ENCODE measurements at regions not wholly inside any gene's neighbourhood (a gene's known extent, or its start where the extent isn't known, plus 50 kb on each side); places are given as distances from the start of the nearest gene placed in this dataset.

DNA sequence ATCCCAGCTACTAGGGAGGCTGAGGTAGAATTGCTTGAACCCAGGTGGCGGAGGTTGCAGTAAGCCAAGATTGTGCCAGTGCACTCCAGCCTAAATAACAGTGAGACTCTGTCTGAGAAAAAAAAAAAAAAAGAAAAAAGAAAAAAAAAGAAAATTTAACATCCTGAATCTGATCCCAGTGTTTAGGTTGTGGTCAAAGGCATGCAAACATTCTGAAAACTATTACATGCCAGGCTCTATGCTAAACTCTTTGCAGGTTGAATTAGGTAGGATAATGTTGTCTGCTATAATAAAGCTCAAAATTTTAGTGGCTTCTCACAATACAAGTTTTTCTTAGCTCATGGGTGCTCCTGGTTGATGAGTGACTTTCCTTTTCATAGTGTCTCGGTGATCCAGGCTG, 367.4 kb downstream of the PSAT1 start:
- WGBS (ENCODE audit: insufficient coverage): no CpG with 5 or more reads among the region's 2 CpGs
- Mint-ChIP-seq H3K27ac (no peak overlapping the region), H3K4me3 (no peak overlapping the region), H3K36me3 (no peaks in the 10 kb centered on the region), H3K27me3 (peaks cover 5 to 6% of the 10 kb centered on the region in 2 donors), H3K4me1 (no peaks in the 10 kb centered on the region), H3K9me3 (peaks cover 0 to 10% (median 7%) of the 10 kb centered on the region in 3 donors)
- H3K27me3 ChIP-seq (replicated peaks in 1 of 2; ENCODE audit: control insufficient read depth in 2 of 2, extremely low read depth in 1 of 2, insufficient read depth in 2 of 2, low read length in 1 of 2): no peaks in the 10 kb centered on the region
- no peak for DNase-seq
- ATAC-seq (replicated peaks in 1 of 4): no peak
- no peaks in the 10 kb centered on the region for H3K9me3 ChIP-seq
- POLR2A ChIA-PET: no interaction called here
- H3K36me3 ChIP-seq (ENCODE audit: control insufficient read depth in 2 of 2, extremely low read depth in 1 of 2, insufficient read depth in 1 of 2, low read length in 1 of 2): no peaks in the 10 kb centered on the region
- CTCF ChIA-PET: no interaction called here
- H3K4me1 ChIP-seq (ENCODE audit: control insufficient read depth in 1 of 2, extremely low read depth in 1 of 2, insufficient read depth in 2 of 2, low read length in 2 of 2): no peaks in the 10 kb centered on the region
- no peak overlapping the region for H3K27ac ChIP-seq (ENCODE audit: low read length)
- H3K4me3 ChIP-seq (ENCODE audit: control insufficient read depth in 1 of 2, extremely low read depth in 1 of 2, low read length in 1 of 2): no peak overlapping the region

DNA sequence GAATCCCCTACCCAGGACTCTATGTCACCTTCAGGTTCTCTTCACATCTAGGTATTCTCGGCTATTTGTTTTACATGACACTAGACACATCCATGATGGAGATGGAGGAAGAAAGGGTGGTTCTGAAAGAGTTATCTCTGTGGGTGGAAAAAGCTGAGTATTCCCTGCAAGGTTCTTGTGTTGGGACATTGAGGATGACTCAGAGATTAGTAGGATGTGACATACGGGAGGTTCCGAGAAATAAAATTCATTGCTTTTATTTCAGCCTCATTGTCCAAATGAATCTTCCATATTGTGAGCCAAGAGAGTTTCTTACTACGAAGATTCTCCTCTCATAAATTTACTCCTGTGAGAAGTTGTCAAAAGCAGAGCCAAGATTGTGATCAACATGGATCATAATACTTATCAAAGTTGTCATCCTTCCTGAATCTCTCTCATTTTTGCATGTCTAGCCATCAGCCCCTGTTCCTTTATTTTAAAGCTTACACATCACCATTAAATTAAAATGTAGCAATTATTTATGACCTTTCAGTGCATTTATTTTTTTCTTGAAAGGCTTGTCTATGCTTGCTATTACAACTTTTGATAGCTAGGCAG, 370.0 kb downstream of the PSAT1 start:
- no peaks in the 10 kb centered on the region for H3K27me3 ChIP-seq (replicated peaks in 1 of 2; ENCODE audit: control insufficient read depth in 2 of 2, extremely low read depth in 1 of 2, insufficient read depth in 2 of 2, low read length in 1 of 2)
- CTCF ChIA-PET: no interaction called here
- POLR2A ChIA-PET: no interaction called here
- no peak overlapping the region for H3K4me3 ChIP-seq (ENCODE audit: control insufficient read depth in 1 of 2, extremely low read depth in 1 of 2, low read length in 1 of 2)
- DNase-seq (no peak), ATAC-seq (replicated peaks in 1 of 4) (no peak)
- no peak overlapping the region for H3K27ac ChIP-seq (ENCODE audit: low read length)
- Mint-ChIP-seq H3K27me3 (peaks cover 4 to 5% of the 10 kb centered on the region in 2 donors), H3K27ac (no peak overlapping the region), H3K4me1 (no peaks in the 10 kb centered on the region), H3K9me3 (peaks cover 0 to 12% (median 6%) of the 10 kb centered on the region in 3 donors), H3K36me3 (no peaks in the 10 kb centered on the region), H3K4me3 (no peak overlapping the region)
- WGBS (ENCODE audit: insufficient coverage): 50% methylated on average over 1 of the region's 4 CpGs
- no peaks in the 10 kb centered on the region for H3K4me1 ChIP-seq (ENCODE audit: control insufficient read depth in 1 of 2, extremely low read depth in 1 of 2, insufficient read depth in 2 of 2, low read length in 2 of 2)
- H3K9me3 ChIP-seq: no peaks in the 10 kb centered on the region
- no peaks in the 10 kb centered on the region for H3K36me3 ChIP-seq (ENCODE audit: control insufficient read depth in 2 of 2, extremely low read depth in 1 of 2, insufficient read depth in 1 of 2, low read length in 1 of 2)

DNA sequence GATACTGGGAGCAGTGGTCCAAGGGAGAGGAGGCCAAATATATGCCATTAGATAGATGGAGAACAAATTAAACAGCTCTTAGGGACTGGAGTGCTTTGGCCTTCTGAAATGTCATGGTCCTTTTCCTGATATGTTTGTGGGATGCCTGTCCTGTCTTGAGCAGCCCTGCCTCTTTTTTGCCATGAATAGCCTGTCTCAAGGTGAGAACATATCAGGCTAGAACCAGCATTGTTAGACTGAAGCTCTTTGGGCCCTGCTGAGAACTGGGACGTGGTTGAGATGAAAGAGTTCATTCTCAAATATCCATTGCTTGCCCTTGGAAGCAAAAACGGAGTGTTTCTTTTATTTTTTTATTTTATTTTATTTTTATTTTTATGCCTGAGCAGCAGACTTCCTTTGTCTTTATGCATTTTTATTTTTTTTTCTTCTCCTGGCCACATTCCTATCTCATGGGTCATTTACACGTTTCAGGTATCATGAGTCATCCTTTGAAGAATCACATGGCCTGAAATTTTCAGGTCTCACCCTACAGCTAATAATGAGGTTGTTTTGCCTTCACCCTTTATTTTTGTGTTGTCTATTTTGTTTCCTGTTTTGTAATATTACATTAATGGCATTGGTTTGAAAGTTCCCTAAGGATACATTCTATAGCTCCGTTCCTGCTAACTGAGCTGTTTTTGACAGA, 371.4 kb downstream of the PSAT1 start:
- Histone ChIP-seq H3K27ac (ENCODE audit: low read length) (no peak overlapping the region), H3K4me1 (ENCODE audit: control insufficient read depth in 1 of 2, extremely low read depth in 1 of 2, insufficient read depth in 2 of 2, low read length in 2 of 2) (no peaks in the 10 kb centered on the region), H3K36me3 (ENCODE audit: control insufficient read depth in 2 of 2, extremely low read depth in 1 of 2, insufficient read depth in 1 of 2, low read length in 1 of 2) (no peaks in the 10 kb centered on the region), H3K27me3 (replicated peaks in 1 of 2; ENCODE audit: control insufficient read depth in 2 of 2, extremely low read depth in 1 of 2, insufficient read depth in 2 of 2, low read length in 1 of 2) (no peaks in the 10 kb centered on the region), H3K4me3 (ENCODE audit: control insufficient read depth in 1 of 2, extremely low read depth in 1 of 2, low read length in 1 of 2) (no peak overlapping the region), H3K9me3 (no peaks in the 10 kb centered on the region)
- Mint-ChIP-seq H3K4me3 (no peak overlapping the region), H3K27me3 (peaks cover under 1 to 4% of the 10 kb centered on the region in 2 donors), H3K27ac (no peak overlapping the region), H3K36me3 (no peaks in the 10 kb centered on the region), H3K4me1 (no peaks in the 10 kb centered on the region), H3K9me3 (peaks cover 0 to 7% (median 6%) of the 10 kb centered on the region in 3 donors)
- ATAC-seq (replicated peaks in 1 of 4): no peak
- CTCF ChIA-PET: no interaction called here
- POLR2A ChIA-PET: no interaction called here
- DNase-seq: no peak
- no CpG with 5 or more reads among the region's 4 CpGs for WGBS (ENCODE audit: insufficient coverage)

DNA sequence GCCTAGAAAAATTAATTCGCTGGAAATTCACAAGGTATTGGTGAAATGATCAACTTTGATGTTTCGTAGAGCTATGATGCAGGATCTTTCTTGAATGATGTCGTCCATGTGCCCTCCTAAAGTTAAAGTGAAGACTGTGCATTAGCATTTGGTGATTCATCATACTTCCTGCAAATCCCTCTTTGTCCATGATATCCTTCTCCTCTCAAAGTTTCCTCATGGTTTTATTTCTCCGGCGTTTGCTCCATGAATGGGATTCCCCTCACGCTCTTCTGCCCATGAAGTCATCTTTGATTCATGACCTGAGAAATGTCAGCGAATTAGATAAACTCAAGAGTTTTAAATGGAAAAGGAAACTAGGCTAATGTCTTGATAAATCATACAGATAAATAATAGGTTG, 372.7 kb downstream of the PSAT1 start:
- ChIA-PET POLR2A (no interaction called here), CTCF (no interaction called here)
- Histone ChIP-seq H3K4me1 (ENCODE audit: control insufficient read depth in 1 of 2, extremely low read depth in 1 of 2, insufficient read depth in 2 of 2, low read length in 2 of 2) (no peaks in the 10 kb centered on the region), H3K27ac (ENCODE audit: low read length) (no peak overlapping the region), H3K4me3 (ENCODE audit: control insufficient read depth in 1 of 2, extremely low read depth in 1 of 2, low read length in 1 of 2) (no peak overlapping the region), H3K27me3 (replicated peaks in 1 of 2; ENCODE audit: control insufficient read depth in 2 of 2, extremely low read depth in 1 of 2, insufficient read depth in 2 of 2, low read length in 1 of 2) (no peaks in the 10 kb centered on the region), H3K36me3 (ENCODE audit: control insufficient read depth in 2 of 2, extremely low read depth in 1 of 2, insufficient read depth in 1 of 2, low read length in 1 of 2) (no peaks in the 10 kb centered on the region), H3K9me3 (no peaks in the 10 kb centered on the region)
- H3K4me3 Mint-ChIP-seq: no peak overlapping the region
- no peaks in the 10 kb centered on the region for H3K4me1 Mint-ChIP-seq
- H3K36me3 Mint-ChIP-seq: no peaks in the 10 kb centered on the region
- H3K27ac Mint-ChIP-seq: no peak overlapping the region
- H3K9me3 Mint-ChIP-seq: peaks cover 0 to 7% (median 6%) of the 10 kb centered on the region in 3 donors
- WGBS (ENCODE audit: insufficient coverage): 100% methylated on average over 2 of the region's 7 CpGs
- DNase-seq: no peak
- peaks cover 0 to 4% of the 10 kb centered on the region in 2 donors for H3K27me3 Mint-ChIP-seq
- no peak for ATAC-seq (replicated peaks in 1 of 4)

DNA sequence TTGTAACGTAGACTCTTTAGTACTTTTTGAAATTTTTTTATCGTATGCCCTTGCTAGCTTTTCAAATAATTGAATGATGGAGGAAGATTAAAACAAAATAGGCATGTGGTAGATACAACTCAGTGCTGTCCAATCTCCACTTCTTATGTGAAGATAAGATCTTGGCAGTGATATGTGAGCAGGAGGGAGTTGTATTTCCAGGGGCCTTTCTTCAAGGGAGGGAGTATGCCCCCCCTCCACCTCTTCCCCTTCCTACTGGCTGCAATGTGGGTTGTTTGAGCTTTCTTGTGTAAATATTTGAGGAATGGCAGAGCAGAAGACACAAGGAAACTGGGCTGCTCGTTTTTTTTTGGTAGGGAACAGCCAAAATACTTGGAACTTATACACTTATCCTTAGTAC, 374.9 kb downstream of the PSAT1 start:
- WGBS (ENCODE audit: insufficient coverage): 80% methylated on average over 1 of the region's 3 CpGs
- CTCF ChIA-PET: no interaction called here

DNA sequence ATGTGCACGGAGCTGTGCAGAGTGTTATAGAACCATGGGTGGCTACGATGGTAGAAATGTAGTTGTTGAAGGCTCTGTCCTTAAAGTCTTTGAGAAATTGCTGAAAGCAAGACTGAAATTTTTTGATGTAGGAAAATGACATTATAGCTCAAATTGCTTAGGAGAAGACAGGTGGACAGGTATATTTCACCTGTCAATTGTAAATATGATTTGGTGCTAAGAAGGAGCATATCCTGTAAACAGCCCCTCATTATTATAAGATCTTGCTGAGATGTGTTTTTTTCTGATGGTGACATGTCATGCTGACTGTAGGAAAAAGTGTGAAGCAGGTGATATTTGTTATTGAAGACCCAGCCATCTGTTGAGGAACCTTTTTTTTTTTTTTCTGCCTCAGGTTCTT, 377.9 kb downstream of the PSAT1 start:
- H3K9me3 Mint-ChIP-seq: peaks cover 0 to 5% (median 2%) of the 10 kb centered on the region in 3 donors
- H3K4me1 ChIP-seq (ENCODE audit: control insufficient read depth in 1 of 2, extremely low read depth in 1 of 2, insufficient read depth in 2 of 2, low read length in 2 of 2): no peaks in the 10 kb centered on the region
- no peaks in the 10 kb centered on the region for H3K36me3 Mint-ChIP-seq
- no peak overlapping the region for H3K4me3 ChIP-seq (ENCODE audit: control insufficient read depth in 1 of 2, extremely low read depth in 1 of 2, low read length in 1 of 2)
- no peaks in the 10 kb centered on the region for H3K4me1 Mint-ChIP-seq
- no peak for DNase-seq
- no peaks in the 10 kb centered on the region for H3K36me3 ChIP-seq (ENCODE audit: control insufficient read depth in 2 of 2, extremely low read depth in 1 of 2, insufficient read depth in 1 of 2, low read length in 1 of 2)
- H3K27me3 ChIP-seq (replicated peaks in 1 of 2; ENCODE audit: control insufficient read depth in 2 of 2, extremely low read depth in 1 of 2, insufficient read depth in 2 of 2, low read length in 1 of 2): no peaks in the 10 kb centered on the region
- ChIA-PET CTCF (no interaction called here), POLR2A (no interaction called here)
- peaks cover 0 to 1% of the 10 kb centered on the region in 2 donors for H3K27me3 Mint-ChIP-seq
- ATAC-seq (replicated peaks in 1 of 4): no peak
- H3K27ac ChIP-seq (ENCODE audit: low read length): no peak overlapping the region
- H3K4me3 Mint-ChIP-seq: no peak overlapping the region
- H3K9me3 ChIP-seq: no peaks in the 10 kb centered on the region
- WGBS (ENCODE audit: insufficient coverage): 90% methylated on average over 2 of the region's 2 CpGs
- no peak overlapping the region for H3K27ac Mint-ChIP-seq

More for the DNA sequence above, 374.9 kb downstream of the PSAT1 start:
- H3K27ac Mint-ChIP-seq: no peak overlapping the region
- peaks cover 0 to 4% of the 10 kb centered on the region in 2 donors for H3K27me3 Mint-ChIP-seq
- H3K4me1 Mint-ChIP-seq: no peaks in the 10 kb centered on the region
- H3K4me1 ChIP-seq (ENCODE audit: control insufficient read depth in 1 of 2, extremely low read depth in 1 of 2, insufficient read depth in 2 of 2, low read length in 2 of 2): no peaks in the 10 kb centered on the region
- no peaks in the 10 kb centered on the region for H3K36me3 Mint-ChIP-seq
- POLR2A ChIA-PET: no interaction called here
- peaks cover 0 to 7% (median 6%) of the 10 kb centered on the region in 3 donors for H3K9me3 Mint-ChIP-seq
- no peaks in the 10 kb centered on the region for H3K27me3 ChIP-seq (replicated peaks in 1 of 2; ENCODE audit: control insufficient read depth in 2 of 2, extremely low read depth in 1 of 2, insufficient read depth in 2 of 2, low read length in 1 of 2)
- ATAC-seq (replicated peaks in 1 of 4): no peak
- no peaks in the 10 kb centered on the region for H3K9me3 ChIP-seq
- no peak for DNase-seq
- no peak overlapping the region for H3K4me3 ChIP-seq (ENCODE audit: control insufficient read depth in 1 of 2, extremely low read depth in 1 of 2, low read length in 1 of 2)
- no peak overlapping the region for H3K27ac ChIP-seq (ENCODE audit: low read length)
- no peak overlapping the region for H3K4me3 Mint-ChIP-seq
- H3K36me3 ChIP-seq (ENCODE audit: control insufficient read depth in 2 of 2, extremely low read depth in 1 of 2, insufficient read depth in 1 of 2, low read length in 1 of 2): no peaks in the 10 kb centered on the region

All from T-cell (primary cell).